SK-N-SH treated with all-trans-retinoic acid at 6 μM for 48 hours (cell line): ENCODE measurements at regions not wholly inside any gene's neighbourhood (a gene's known extent, or its start where the extent isn't known, plus 50 kb on each side); places are given as distances from the start of the nearest gene placed in this dataset.

Experiments
- ATAC-seq: fragments of 200-7000 bp; cut with Tn5 transposase; 3 replicates; pipeline ENCODE4 v1.9.1; 2020; ENCODE audit warnings: mild to moderate bottlenecking, moderate library complexity
- ARNTL ChIP-seq: fragments of 450-650 bp; formaldehyde crosslinking; IDR thresholded peaks from 2 replicates; pipeline ENCODE4 v1.5.0; 2020; ENCODE audit warnings: low read depth, mild to moderate bottlenecking, moderate library complexity, borderline replicate concordance
- BACH2 ChIP-seq: fragments of 250-450 bp; sonication (Bioruptor Pico); IDR thresholded peaks from 2 replicates; pipeline ENCODE4 v1.9.0; 2021; ENCODE audit warnings: mild to moderate bottlenecking, borderline replicate concordance
- CSDC2 ChIP-seq: fragments of 250-450 bp; sonication (Bioruptor Pico); IDR thresholded peaks from 2 replicates; pipeline ENCODE4 v1.5.0; 2020; ENCODE audit warnings: mild to moderate bottlenecking, moderate library complexity
- ESRRG ChIP-seq: fragments of 250-450 bp; sonication (Bioruptor Pico); IDR thresholded peaks from 2 replicates; pipeline ENCODE4 v1.6.1; 2021; ENCODE audit warnings: mild to moderate bottlenecking
- GLIS3 ChIP-seq: fragments of 250-450 bp; sonication (Bioruptor Pico); IDR thresholded peaks from 2 replicates; pipeline ENCODE4 v1.5.0; 2020; ENCODE audit warnings: mild to moderate bottlenecking, moderate library complexity
- ISL1 ChIP-seq: fragments of 250-450 bp; sonication (Bioruptor Pico); IDR thresholded peaks from 2 replicates; pipeline ENCODE4 v2.1.2; 2022; ENCODE audit warnings: mild to moderate bottlenecking, moderate library complexity
- OSR1 ChIP-seq: fragments of 250-450 bp; sonication (Bioruptor Pico); IDR thresholded peaks from 2 replicates; pipeline ENCODE4 v1.8.0; 2022; ENCODE audit warnings: moderate library complexity, mild to moderate bottlenecking, inconsistent platforms
- PPARA ChIP-seq: fragments of 250-450 bp; sonication (Bioruptor Pico); IDR thresholded peaks from 2 replicates; pipeline ENCODE4 v1.5.0; 2020; ENCODE audit warnings: mild to moderate bottlenecking, borderline replicate concordance
- RARB ChIP-seq: fragments of 250-450 bp; sonication (Bioruptor Pico); IDR thresholded peaks from 2 replicates; pipeline ENCODE4 v1.8.0; 2021; ENCODE audit warnings: mild to moderate bottlenecking, moderate library complexity
- SNAI2 ChIP-seq: fragments of 250-450 bp; sonication (Bioruptor Pico); IDR thresholded peaks from 2 replicates; pipeline ENCODE4 v1.5.0; 2020; ENCODE audit warnings: mild to moderate bottlenecking, moderate library complexity
- TCF4 ChIP-seq: fragments of 250-450 bp; sonication (Bioruptor Pico); IDR thresholded peaks from 2 replicates; pipeline ENCODE4 v1.8.0; 2021; ENCODE audit warnings: mild to moderate bottlenecking, moderate library complexity, borderline replicate concordance
- ZC3H10 ChIP-seq: fragments of 250-450 bp; sonication (Bioruptor Pico); IDR thresholded peaks from 2 replicates; pipeline ENCODE4 v1.5.1; 2021; ENCODE audit warnings: mild to moderate bottlenecking, moderate library complexity
- ZFP3 ChIP-seq: fragments of 250-450 bp; sonication (Bioruptor Pico); IDR thresholded peaks from 2 replicates; pipeline ENCODE4 v1.5.0; 2020; ENCODE audit warnings: mild to moderate bottlenecking, moderate library complexity
- ZFP30 ChIP-seq: fragments of 450-650 bp; formaldehyde crosslinking; IDR thresholded peaks from 2 replicates; pipeline ENCODE4 v1.5.0; 2022; ENCODE audit warnings: mild to moderate bottlenecking, moderate library complexity
- ZNF565 ChIP-seq: fragments of 450-650 bp; formaldehyde crosslinking; conservative IDR thresholded peaks from 2 replicates; pipeline ENCODE4 v1.5.0; 2020; ENCODE audit warnings: low read depth, mild to moderate bottlenecking, moderate library complexity
- ZNF70 ChIP-seq: fragments of 450-650 bp; formaldehyde crosslinking; IDR thresholded peaks from 2 replicates; pipeline ENCODE4 v1.5.0; 2020; ENCODE audit warnings: mild to moderate bottlenecking, moderate library complexity
- ZNF8 ChIP-seq: fragments of 450-650 bp; formaldehyde crosslinking; IDR thresholded peaks from 2 replicates; pipeline ENCODE4 v1.5.0; 2020; ENCODE audit warnings: mild to moderate bottlenecking, moderate library complexity
- TF ChIP-seq, protein P1 (sequence below): fragments of 250-450 bp; sonication (Bioruptor Pico); IDR thresholded peaks from 2 replicates; pipeline ENCODE4 v1.5.1; 2020; ENCODE audit warnings: low read depth, mild to moderate bottlenecking, moderate library complexity
- TF ChIP-seq, protein P2 (sequence below): fragments of 250-450 bp; sonication (Bioruptor Pico); IDR thresholded peaks from 2 replicates; pipeline ENCODE4 v1.8.0; 2021; ENCODE audit warnings: low read depth, mild to moderate bottlenecking, moderate library complexity, borderline replicate concordance
- TF ChIP-seq, protein P3 (sequence below): fragments of 250-450 bp; sonication (Bioruptor Pico); IDR thresholded peaks from 2 replicates; pipeline ENCODE4 v1.8.0; 2020; ENCODE audit warnings: mild to moderate bottlenecking, moderate library complexity, borderline replicate concordance
- TF ChIP-seq, protein P4 (sequence below): fragments of 250-450 bp; sonication (Bioruptor Pico); IDR thresholded peaks from 2 replicates; pipeline ENCODE4 v1.5.1; 2021; ENCODE audit warnings: mild to moderate bottlenecking, moderate library complexity
- TF ChIP-seq, protein P5 (sequence below): fragments of 250-450 bp; sonication (Bioruptor Pico); IDR thresholded peaks from 2 replicates; pipeline ENCODE4 v1.5.0; 2020; ENCODE audit warnings: mild to moderate bottlenecking, moderate library complexity

DNA sequence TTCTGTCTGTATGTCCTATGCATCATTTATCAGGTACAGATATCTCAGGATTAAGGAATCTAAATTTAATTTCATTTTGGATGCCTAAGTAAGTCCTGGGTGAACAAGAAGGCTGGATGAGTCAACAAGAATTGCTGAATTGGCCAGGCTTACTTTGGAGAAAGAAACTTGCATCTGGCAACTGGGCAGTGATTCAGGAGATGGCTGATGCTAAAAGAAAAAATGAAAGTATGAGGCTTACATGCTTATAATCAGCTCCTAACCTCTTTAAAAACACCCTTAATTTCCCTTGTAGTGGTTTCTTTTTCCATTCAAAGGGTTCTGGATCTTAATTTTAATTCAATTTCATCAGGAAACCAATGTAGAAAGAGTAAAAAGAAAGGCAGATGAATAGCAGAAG, 228.8 kb upstream of the PEX5L start (continued):
- TF ChIP-seq ZNF565 (CRISPR knock-in tag) (no peak), PPARA (CRISPR knock-in tag) (no peak), ZNF8 (CRISPR knock-in tag) (no peak), ZFP30 (CRISPR knock-in tag) (no peak), ZC3H10 (no peak), ISL1 (CRISPR knock-in tag) (no peak), RARB (CRISPR knock-in tag) (no peak), ZFP3 (CRISPR knock-in tag) (no peak), ARNTL (CRISPR knock-in tag) (no peak)
- TF ChIP-seq, protein P1, sequence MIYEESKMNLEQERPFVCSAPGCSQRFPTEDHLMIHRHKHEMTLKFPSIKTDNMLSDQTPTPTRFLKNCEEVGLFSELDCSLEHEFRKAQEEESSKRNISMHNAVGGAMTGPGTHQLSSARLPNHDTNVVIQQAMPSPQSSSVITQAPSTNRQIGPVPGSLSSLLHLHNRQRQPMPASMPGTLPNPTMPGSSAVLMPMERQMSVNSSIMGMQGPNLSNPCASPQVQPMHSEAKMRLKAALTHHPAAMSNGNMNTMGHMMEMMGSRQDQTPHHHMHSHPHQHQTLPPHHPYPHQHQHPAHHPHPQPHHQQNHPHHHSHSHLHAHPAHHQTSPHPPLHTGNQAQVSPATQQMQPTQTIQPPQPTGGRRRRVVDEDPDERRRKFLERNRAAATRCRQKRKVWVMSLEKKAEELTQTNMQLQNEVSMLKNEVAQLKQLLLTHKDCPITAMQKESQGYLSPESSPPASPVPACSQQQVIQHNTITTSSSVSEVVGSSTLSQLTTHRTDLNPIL (CRISPR knock-in tag) = no peak
- TF ChIP-seq, all 23 proteins: peak for 0

DNA sequence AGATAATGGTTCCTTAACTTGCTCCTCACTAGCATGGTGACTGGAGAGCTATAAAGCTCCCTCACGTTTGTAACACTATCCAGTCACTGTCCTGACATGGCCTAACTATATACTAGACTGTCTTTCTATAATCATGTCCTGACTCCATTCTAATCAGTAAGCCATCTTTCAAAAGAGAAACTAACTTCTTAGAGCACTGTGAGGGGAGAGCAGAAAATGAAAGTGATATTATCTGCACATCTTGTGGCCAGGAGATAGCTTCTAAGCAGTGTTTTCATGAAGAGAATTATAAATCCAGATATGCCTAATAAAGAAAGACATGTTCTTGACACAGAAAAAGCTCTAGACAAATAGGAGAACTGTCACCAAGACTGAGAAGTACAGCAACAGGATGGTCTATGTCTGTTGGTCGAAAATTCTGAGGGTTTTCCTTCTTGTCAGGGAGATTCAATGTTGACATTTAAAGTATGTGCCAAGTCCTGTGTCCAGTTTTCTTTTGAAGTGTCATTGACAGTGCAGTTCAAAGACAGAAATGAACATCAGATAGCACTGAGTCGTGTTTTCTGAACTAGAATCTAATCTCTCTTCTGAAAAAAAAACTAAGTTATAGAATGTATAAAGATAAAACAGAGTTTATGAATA, 230.6 kb upstream of the PEX5L start:
- TF ChIP-seq ARNTL (CRISPR knock-in tag) (no peak), ZC3H10 (no peak), RARB (CRISPR knock-in tag) (no peak), ESRRG (CRISPR knock-in tag) (no peak), TCF4 (no peak), BACH2 (CRISPR knock-in tag) (no peak), ZFP30 (CRISPR knock-in tag) (no peak), OSR1 (CRISPR knock-in tag) (no peak), CSDC2 (CRISPR knock-in tag) (no peak), ZNF70 (CRISPR knock-in tag) (no peak)
- TF ChIP-seq, protein P2, sequence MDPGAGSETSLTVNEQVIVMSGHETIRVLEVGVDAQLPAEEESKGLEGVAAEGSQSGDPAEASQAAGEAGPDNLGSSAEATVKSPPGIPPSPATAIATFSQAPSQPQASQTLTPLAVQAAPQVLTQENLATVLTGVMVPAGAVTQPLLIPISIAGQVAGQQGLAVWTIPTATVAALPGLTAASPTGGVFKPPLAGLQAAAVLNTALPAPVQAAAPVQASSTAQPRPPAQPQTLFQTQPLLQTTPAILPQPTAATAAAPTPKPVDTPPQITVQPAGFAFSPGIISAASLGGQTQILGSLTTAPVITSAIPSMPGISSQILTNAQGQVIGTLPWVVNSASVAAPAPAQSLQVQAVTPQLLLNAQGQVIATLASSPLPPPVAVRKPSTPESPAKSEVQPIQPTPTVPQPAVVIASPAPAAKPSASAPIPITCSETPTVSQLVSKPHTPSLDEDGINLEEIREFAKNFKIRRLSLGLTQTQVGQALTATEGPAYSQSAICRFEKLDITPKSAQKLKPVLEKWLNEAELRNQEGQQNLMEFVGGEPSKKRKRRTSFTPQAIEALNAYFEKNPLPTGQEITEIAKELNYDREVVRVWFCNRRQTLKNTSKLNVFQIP (CRISPR knock-in tag) = no peak
- TF ChIP-seq, protein P3, sequence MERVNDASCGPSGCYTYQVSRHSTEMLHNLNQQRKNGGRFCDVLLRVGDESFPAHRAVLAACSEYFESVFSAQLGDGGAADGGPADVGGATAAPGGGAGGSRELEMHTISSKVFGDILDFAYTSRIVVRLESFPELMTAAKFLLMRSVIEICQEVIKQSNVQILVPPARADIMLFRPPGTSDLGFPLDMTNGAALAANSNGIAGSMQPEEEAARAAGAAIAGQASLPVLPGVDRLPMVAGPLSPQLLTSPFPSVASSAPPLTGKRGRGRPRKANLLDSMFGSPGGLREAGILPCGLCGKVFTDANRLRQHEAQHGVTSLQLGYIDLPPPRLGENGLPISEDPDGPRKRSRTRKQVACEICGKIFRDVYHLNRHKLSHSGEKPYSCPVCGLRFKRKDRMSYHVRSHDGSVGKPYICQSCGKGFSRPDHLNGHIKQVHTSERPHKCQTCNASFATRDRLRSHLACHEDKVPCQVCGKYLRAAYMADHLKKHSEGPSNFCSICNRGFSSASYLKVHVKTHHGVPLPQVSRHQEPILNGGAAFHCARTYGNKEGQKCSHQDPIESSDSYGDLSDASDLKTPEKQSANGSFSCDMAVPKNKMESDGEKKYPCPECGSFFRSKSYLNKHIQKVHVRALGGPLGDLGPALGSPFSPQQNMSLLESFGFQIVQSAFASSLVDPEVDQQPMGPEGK (CRISPR knock-in tag) = no peak
- TF ChIP-seq, protein P1 (CRISPR knock-in tag) = no peak
- ATAC-seq = peak; percentile 70

DNA sequence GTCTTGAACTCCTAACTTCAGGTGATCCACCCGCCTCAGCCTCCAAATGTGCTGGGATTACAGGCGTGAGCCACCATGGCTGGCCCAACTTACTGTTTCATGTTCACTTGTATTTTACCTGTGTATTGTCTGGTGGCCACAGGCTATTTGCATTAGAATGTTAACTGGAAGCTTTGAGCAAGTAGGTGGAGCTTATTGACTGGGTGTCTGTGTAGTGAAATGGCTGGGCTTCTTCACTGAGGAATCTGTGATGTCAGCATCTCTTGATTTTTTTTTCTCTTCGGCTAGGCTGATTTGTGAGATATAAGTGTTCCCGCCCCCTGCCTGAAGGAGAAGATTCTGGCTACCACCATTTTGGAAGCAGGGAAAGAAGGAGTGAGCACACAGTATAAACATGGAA, 237.8 kb upstream of the PEX5L start:
- no peak; the same call in 2 of the 3 replicates for ATAC-seq

More for the DNA sequence above, 237.8 kb upstream of the PEX5L start:
- TF ChIP-seq ZFP30 (CRISPR knock-in tag) (no peak), TCF4 (no peak), GLIS3 (no peak), ZNF565 (CRISPR knock-in tag) (no peak), BACH2 (CRISPR knock-in tag) (no peak), OSR1 (CRISPR knock-in tag) (no peak), PPARA (CRISPR knock-in tag) (no peak), ARNTL (CRISPR knock-in tag) (no peak), CSDC2 (CRISPR knock-in tag) (no peak), ESRRG (CRISPR knock-in tag) (no peak), ZFP3 (CRISPR knock-in tag) (no peak), RARB (CRISPR knock-in tag) (no peak), SNAI2 (CRISPR knock-in tag) (no peak)
- TF ChIP-seq, protein P4, sequence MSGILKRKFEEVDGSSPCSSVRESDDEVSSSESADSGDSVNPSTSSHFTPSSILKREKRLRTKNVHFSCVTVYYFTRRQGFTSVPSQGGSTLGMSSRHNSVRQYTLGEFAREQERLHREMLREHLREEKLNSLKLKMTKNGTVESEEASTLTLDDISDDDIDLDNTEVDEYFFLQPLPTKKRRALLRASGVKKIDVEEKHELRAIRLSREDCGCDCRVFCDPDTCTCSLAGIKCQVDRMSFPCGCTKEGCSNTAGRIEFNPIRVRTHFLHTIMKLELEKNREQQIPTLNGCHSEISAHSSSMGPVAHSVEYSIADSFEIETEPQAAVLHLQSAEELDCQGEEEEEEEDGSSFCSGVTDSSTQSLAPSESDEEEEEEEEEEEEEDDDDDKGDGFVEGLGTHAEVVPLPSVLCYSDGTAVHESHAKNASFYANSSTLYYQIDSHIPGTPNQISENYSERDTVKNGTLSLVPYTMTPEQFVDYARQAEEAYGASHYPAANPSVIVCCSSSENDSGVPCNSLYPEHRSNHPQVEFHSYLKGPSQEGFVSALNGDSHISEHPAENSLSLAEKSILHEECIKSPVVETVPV = no peak
- TF ChIP-seq, protein P5, sequence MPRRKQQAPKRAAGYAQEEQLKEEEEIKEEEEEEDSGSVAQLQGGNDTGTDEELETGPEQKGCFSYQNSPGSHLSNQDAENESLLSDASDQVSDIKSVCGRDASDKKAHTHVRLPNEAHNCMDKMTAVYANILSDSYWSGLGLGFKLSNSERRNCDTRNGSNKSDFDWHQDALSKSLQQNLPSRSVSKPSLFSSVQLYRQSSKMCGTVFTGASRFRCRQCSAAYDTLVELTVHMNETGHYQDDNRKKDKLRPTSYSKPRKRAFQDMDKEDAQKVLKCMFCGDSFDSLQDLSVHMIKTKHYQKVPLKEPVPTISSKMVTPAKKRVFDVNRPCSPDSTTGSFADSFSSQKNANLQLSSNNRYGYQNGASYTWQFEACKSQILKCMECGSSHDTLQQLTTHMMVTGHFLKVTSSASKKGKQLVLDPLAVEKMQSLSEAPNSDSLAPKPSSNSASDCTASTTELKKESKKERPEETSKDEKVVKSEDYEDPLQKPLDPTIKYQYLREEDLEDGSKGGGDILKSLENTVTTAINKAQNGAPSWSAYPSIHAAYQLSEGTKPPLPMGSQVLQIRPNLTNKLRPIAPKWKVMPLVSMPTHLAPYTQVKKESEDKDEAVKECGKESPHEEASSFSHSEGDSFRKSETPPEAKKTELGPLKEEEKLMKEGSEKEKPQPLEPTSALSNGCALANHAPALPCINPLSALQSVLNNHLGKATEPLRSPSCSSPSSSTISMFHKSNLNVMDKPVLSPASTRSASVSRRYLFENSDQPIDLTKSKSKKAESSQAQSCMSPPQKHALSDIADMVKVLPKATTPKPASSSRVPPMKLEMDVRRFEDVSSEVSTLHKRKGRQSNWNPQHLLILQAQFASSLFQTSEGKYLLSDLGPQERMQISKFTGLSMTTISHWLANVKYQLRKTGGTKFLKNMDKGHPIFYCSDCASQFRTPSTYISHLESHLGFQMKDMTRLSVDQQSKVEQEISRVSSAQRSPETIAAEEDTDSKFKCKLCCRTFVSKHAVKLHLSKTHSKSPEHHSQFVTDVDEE (CRISPR knock-in tag) = no peak
- TF ChIP-seq, protein P3 (CRISPR knock-in tag) = no peak
